Stomach (tissue), 4 donors: ENCODE measurements at regions not wholly inside any gene's neighbourhood (a gene's known extent, or its start where the extent isn't known, plus 50 kb on each side); places are given as distances from the start of the nearest gene placed in this dataset.

Experiments
- EP300 ChIP-seq: sonication (generic); formaldehyde crosslinking; IDR thresholded peaks from one replicate; pipeline ENCODE4 v1.6.1; 2017; ENCODE audit warnings: antibody characterized with exemption
- TF ChIP-seq, protein P1 (sequence below), 7 experiments: fragments of 450-650 bp in 4 of 7; fragments of 200-600 bp in 3 of 7; sonication (generic) in 3 of 7; IDR thresholded peaks; one replicate each; pipeline ENCODE4 v1.5.1; 2016 to 2019; ENCODE audit warnings: antibody characterized with exemption in 7 of 7, control low read depth in 2 of 7, mild to moderate bottlenecking in 1 of 7

DNA sequence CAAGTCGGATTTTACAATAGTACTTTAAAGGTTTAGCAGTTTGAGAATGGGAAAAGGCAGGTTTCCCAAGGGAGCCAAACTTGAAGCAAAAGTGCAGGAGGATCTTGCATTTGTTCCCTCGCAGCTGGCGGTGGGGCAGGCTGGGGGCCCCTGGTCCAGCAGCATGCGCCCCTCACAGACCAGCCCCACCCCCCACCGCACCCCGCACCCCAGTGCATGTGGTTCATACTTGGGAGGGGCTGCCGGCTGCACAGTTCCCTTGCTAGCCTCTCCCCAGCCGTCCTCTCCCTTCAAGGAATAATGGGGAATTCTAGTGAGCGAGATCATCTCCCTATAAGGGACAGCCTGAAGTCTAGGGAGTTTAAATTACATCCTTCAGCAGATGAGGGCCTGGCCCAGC is 273.1 kb upstream of the IRX2 start:
- no peak for TF ChIP-seq EP300
- TF ChIP-seq, protein P1, sequence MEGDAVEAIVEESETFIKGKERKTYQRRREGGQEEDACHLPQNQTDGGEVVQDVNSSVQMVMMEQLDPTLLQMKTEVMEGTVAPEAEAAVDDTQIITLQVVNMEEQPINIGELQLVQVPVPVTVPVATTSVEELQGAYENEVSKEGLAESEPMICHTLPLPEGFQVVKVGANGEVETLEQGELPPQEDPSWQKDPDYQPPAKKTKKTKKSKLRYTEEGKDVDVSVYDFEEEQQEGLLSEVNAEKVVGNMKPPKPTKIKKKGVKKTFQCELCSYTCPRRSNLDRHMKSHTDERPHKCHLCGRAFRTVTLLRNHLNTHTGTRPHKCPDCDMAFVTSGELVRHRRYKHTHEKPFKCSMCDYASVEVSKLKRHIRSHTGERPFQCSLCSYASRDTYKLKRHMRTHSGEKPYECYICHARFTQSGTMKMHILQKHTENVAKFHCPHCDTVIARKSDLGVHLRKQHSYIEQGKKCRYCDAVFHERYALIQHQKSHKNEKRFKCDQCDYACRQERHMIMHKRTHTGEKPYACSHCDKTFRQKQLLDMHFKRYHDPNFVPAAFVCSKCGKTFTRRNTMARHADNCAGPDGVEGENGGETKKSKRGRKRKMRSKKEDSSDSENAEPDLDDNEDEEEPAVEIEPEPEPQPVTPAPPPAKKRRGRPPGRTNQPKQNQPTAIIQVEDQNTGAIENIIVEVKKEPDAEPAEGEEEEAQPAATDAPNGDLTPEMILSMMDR (IDR thresholded peaks at IDR 0.05) = no peak
